Right kidney (tissue), 1 donor: ENCODE measurements at regions not wholly inside any gene's neighbourhood (a gene's known extent, or its start where the extent isn't known, plus 50 kb on each side); places are given as distances from the start of the nearest gene placed in this dataset.

Experiments used
- DNase-seq: peaks from one replicate; pipeline ENCODE4 v3.0.0-alpha.2; 2016

- DNase-seq: no peak
Observed at GRCh38 chr15:53305101-53305500, 454.4 kb downstream of the WDR72 start.

- DNase-seq: no peak
Observed at GRCh38 chr15:53297828-53298227, 461.6 kb downstream of the WDR72 start.

- DNase-seq: no peak
Observed at GRCh38 chr15:53296603-53297002, 462.9 kb downstream of the WDR72 start.

- DNase-seq: no peak
Observed at GRCh38 chr15:53295574-53295973, 463.9 kb downstream of the WDR72 start.

- DNase-seq: no peak
Observed at GRCh38 chr15:53288542-53288941, 470.9 kb downstream of the WDR72 start.

GRCh38 chr15:53274630-53275029 is 484.5 kb upstream of the ONECUT1 start:
- no peak for DNase-seq

GRCh38 chr15:53272116-53272515 is 482.0 kb upstream of the ONECUT1 start:
- no peak for DNase-seq

- DNase-seq: no peak
Observed at GRCh38 chr15:53266176-53266575, 476.0 kb upstream of the ONECUT1 start.

- DNase-seq: no peak
Observed at GRCh38 chr15:53260647-53261046, 470.5 kb upstream of the ONECUT1 start.

GRCh38 chr15:53256457-53256856 is 466.3 kb upstream of the ONECUT1 start:
- DNase-seq: no peak

- no peak for DNase-seq
Observed at GRCh38 chr15:53256043-53256442, 465.9 kb upstream of the ONECUT1 start.

GRCh38 chr15:53251996-53252395 is 461.9 kb upstream of the ONECUT1 start:
- no peak for DNase-seq

- no peak for DNase-seq
Observed at GRCh38 chr15:53251523-53251922, 461.4 kb upstream of the ONECUT1 start.

GRCh38 chr15:53247041-53247708 is 457.0 kb upstream of the ONECUT1 start:
- DNase-seq: no peak

GRCh38 chr15:53246404-53246803 is 456.3 kb upstream of the ONECUT1 start:
- no peak for DNase-seq

- DNase-seq: no peak
Observed at GRCh38 chr15:53233801-53234200, 443.7 kb upstream of the ONECUT1 start.

GRCh38 chr15:53230473-53230872 is 440.3 kb upstream of the ONECUT1 start:
- no peak for DNase-seq

- no peak for DNase-seq
Observed at GRCh38 chr15:53226559-53226958, 436.4 kb upstream of the ONECUT1 start.

- no peak for DNase-seq
Observed at GRCh38 chr15:53225781-53226180, 435.6 kb upstream of the ONECUT1 start.

GRCh38 chr15:53224371-53224770 is 434.2 kb upstream of the ONECUT1 start:
- DNase-seq: no peak

- no peak for DNase-seq
Observed at GRCh38 chr15:53223815-53224214, 433.7 kb upstream of the ONECUT1 start.

GRCh38 chr15:53218666-53219580 is 428.8 kb upstream of the ONECUT1 start:
- no peak for DNase-seq

GRCh38 chr15:53216036-53216435 is 425.9 kb upstream of the ONECUT1 start:
- no peak for DNase-seq

- DNase-seq: no peak
Observed at GRCh38 chr15:53213336-53213735, 423.2 kb upstream of the ONECUT1 start.
